Upper lobe of left lung (tissue), 6 donors: ENCODE measurements at regions not wholly inside any gene's neighbourhood (a gene's known extent, or its start where the extent isn't known, plus 50 kb on each side); places are given as distances from the start of the nearest gene placed in this dataset.

ENCODE experiments used
- ATAC-seq, 2 donors: fragments of 200-7000 bp; cut with Tn5 transposase; one replicate each; pipeline ENCODE4 v1.9.1; 2022; ENCODE audit warnings: mild to moderate bottlenecking in 2 of 2, moderate library complexity in 2 of 2; ENCODE audit not compliant: low FRiP score in 2 of 2
- DNase-seq, 2 donors: peaks; one replicate each; pipeline ENCODE4 v3.0.0-alpha.2; 2019 to 2020
- H3K27ac ChIP-seq, 4 donors: fragments of 200-600 bp; sonication (generic); one replicate each; pipeline ENCODE4 v1.5.1; 2016 to 2019
- H3K27me3 ChIP-seq, 4 donors: fragments of 200-600 bp; sonication (generic); one replicate each; pipeline ENCODE4 v1.5.1; 2017 to 2019
- H3K36me3 ChIP-seq, 4 donors: fragments of 200-600 bp; sonication (generic); one replicate each; pipeline ENCODE4 v1.5.1; 2016 to 2019
- H3K4me1 ChIP-seq, 4 donors: fragments of 200-600 bp; sonication (generic); one replicate each; pipeline ENCODE4 v1.5.1; 2018 to 2019
- H3K4me3 ChIP-seq, 4 donors: fragments of 200-600 bp; sonication (generic); one replicate each; pipeline ENCODE4 v1.5.1; 2017 to 2019; ENCODE audit warnings: mild to moderate bottlenecking in 2 of 4, moderate library complexity in 1 of 4
- H3K9me3 ChIP-seq, 4 donors: fragments of 200-600 bp; sonication (generic); one replicate each; pipeline ENCODE4 v1.5.1; 2018 to 2019
- EP300 ChIP-seq, 4 donors: sonication (generic); formaldehyde crosslinking; IDR thresholded peaks; one replicate each; pipeline ENCODE4 v1.5.1; 2017; ENCODE audit warnings: antibody characterized with exemption in 4 of 4, control low read depth in 2 of 4
- POLR2A ChIP-seq, 4 donors: fragments of 450-650 bp; IDR thresholded peaks; one replicate each; pipeline ENCODE4 v1.5.1; 2016 to 2017; ENCODE audit warnings: antibody characterized with exemption in 4 of 4, mild to moderate bottlenecking in 2 of 4
- POLR2AphosphoS5 ChIP-seq, 2 donors: sonication (generic); formaldehyde crosslinking; IDR thresholded peaks; one replicate each; pipeline ENCODE4 v1.5.1; 2017; ENCODE audit warnings: antibody characterized with exemption in 2 of 2
- WGBS, 2 donors: methylation state at CpG; one replicate each; pipeline ENCODE4 v1.1.5; 2017 to 2018; 5-methylcytosine and 5-hydroxymethylcytosine counted together
- TF ChIP-seq, protein P1 (sequence below), 6 experiments: fragments of 450-650 bp in 4 of 6; fragments of 200-600 bp in 2 of 6; sonication (generic) in 2 of 6; IDR thresholded peaks; one replicate each; pipeline ENCODE4 v1.5.1; 2016 to 2019; ENCODE audit warnings: antibody characterized with exemption in 6 of 6
- donor health status: DM: no; HTN: no; CAD: no; lungs with moderate emphysema.
- donor health status: DM: no; HTN: yes; CAD: no; lungs with severe emphysema.

DNA sequence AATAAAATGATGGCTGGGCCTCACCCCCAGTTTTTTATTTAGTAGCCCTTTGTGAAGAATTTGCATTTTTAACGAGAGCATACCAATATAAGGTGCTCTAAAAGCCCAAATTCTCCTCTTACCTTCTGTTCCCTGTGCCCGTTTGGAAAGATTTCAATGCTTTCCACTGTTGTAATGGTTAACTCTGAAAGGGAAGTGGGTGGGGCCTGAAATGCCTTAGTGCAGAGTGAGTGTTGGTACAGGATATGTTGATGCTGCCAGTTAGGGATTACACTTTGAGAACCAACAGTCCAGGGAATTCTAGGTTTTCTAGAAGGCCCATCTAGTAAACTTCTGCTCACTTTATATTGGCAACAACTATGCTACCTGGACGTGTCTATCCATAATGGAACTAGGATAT is 562.7 kb upstream of the NRSN1 start:
- Histone ChIP-seq H3K4me1 (no peaks in the 10 kb centered on the region), H3K9me3 (peaks cover 0 to 8% (median 3%) of the 10 kb centered on the region in 4 donors), H3K36me3 (no peaks in the 10 kb centered on the region), H3K27ac (no peak overlapping the region), H3K27me3 (no peaks in the 10 kb centered on the region), H3K4me3 (no peak overlapping the region)
- 66 to 75% methylated on average over 3 of the region's 3 CpGs for WGBS, 2 donors
- DNase-seq: no peak
- ATAC-seq: no peak
- TF ChIP-seq EP300 (IDR thresholded peaks at IDR 0.05): no peak

DNA sequence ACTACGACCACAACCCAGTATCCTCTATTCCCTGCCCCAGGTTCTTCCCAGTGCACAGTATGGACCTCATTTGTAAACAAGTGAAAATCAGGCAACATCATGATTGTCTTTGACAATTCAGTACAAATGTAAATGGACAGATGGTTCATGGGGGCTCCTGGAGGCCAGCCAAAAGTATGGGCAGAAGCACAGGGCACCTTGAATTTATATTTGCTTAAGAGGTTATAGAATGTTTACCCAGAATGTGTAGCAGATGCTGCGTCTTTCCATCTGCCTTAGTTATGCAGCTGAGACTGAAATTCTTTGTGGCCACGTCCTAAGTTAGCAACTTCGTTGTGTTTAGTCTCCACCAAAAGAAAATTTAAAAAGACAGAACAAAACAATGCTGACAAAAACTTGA is 559.6 kb upstream of the NRSN1 start:
- Histone ChIP-seq H3K27me3 (no peaks in the 10 kb centered on the region), H3K4me1 (no peaks in the 10 kb centered on the region), H3K9me3 (peaks cover 0 to 8% (median 3%) of the 10 kb centered on the region in 4 donors), H3K36me3 (no peaks in the 10 kb centered on the region), H3K27ac (no peak overlapping the region), H3K4me3 (no peak overlapping the region)
- TF ChIP-seq, protein P1, sequence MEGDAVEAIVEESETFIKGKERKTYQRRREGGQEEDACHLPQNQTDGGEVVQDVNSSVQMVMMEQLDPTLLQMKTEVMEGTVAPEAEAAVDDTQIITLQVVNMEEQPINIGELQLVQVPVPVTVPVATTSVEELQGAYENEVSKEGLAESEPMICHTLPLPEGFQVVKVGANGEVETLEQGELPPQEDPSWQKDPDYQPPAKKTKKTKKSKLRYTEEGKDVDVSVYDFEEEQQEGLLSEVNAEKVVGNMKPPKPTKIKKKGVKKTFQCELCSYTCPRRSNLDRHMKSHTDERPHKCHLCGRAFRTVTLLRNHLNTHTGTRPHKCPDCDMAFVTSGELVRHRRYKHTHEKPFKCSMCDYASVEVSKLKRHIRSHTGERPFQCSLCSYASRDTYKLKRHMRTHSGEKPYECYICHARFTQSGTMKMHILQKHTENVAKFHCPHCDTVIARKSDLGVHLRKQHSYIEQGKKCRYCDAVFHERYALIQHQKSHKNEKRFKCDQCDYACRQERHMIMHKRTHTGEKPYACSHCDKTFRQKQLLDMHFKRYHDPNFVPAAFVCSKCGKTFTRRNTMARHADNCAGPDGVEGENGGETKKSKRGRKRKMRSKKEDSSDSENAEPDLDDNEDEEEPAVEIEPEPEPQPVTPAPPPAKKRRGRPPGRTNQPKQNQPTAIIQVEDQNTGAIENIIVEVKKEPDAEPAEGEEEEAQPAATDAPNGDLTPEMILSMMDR (IDR thresholded peaks at IDR 0.05): no peak
- TF ChIP-seq POLR2A (IDR thresholded peaks at IDR 0.05) (no peak), POLR2AphosphoS5 (IDR thresholded peaks at IDR 0.05) (no peak), EP300 (IDR thresholded peaks at IDR 0.05) (no peak)
- 83 to 88% methylated on average over 4 of the region's 4 CpGs for WGBS, 2 donors
- DNase-seq: no peak
- no peak for ATAC-seq

DNA sequence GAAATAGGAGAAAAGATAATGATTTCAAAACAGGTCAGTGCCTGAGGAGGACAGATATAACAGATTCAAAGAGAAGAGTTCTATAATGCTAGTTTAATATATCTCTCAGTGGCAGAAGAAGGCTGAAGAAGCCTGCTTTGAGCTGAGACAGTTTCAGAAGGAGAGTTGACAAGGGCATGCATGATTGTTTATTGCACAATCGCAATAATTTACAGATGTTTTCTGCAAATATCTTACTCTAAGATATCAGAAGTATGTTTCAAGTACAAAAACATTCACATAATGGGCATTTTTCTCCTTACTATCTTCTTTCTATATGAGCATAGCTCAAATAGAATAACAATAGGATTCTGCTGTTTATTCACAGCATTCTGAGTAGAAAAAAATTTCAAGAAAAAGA is 557.7 kb upstream of the NRSN1 start:
- WGBS, 2 donors: 74 to 90% methylated on average over 1 of the region's 1 CpG
- Histone ChIP-seq H3K27me3 (no peaks in the 10 kb centered on the region), H3K27ac (no peak overlapping the region), H3K4me3 (no peak overlapping the region), H3K36me3 (no peaks in the 10 kb centered on the region), H3K9me3 (no peaks in the 10 kb centered on the region), H3K4me1 (no peaks in the 10 kb centered on the region)
- ATAC-seq: no peak
- TF ChIP-seq POLR2AphosphoS5 (IDR thresholded peaks at IDR 0.05) (no peak), EP300 (IDR thresholded peaks at IDR 0.05) (no peak), POLR2A (IDR thresholded peaks at IDR 0.05) (no peak)
- TF ChIP-seq, protein P1 (IDR thresholded peaks at IDR 0.05): no peak
- no peak for DNase-seq

DNA sequence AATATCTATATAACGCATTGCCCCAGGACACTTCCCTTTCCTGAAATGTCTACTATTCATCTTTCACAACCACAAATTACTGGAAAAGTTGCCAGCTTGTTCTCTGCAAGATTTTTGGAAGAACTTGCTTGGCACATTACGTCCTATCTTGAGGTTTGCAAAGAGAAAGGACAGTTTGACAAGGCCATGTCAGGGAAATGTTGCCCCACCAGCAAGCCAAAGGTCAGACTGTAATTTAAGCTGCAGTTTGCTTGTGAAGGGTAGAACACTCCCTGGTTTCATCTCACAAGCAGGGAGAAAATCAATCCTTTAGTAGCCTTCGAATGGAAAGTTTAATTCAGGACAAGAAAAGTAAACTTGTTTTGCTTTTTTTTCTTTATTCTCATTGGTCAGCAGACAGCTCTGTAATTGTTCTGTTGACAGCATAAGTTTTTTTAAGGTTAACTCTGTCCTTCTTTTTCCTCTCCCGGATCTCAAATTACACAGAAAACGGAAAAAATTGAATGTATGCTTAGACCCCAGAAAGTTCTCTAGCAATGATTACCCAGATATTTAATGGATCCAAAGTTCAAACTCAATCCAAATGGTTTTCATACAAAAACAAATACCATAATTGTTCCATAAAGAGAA is 541.8 kb upstream of the NRSN1 start:
- Histone ChIP-seq H3K4me3 (no peak overlapping the region), H3K36me3 (no peaks in the 10 kb centered on the region), H3K27ac (no peak overlapping the region), H3K27me3 (no peaks in the 10 kb centered on the region), H3K4me1 (no peaks in the 10 kb centered on the region), H3K9me3 (no peaks in the 10 kb centered on the region)
- TF ChIP-seq POLR2AphosphoS5 (IDR thresholded peaks at IDR 0.05) (no peak), POLR2A (IDR thresholded peaks at IDR 0.05) (no peak), EP300 (IDR thresholded peaks at IDR 0.05) (no peak)
- TF ChIP-seq, protein P1 (IDR thresholded peaks at IDR 0.05): no peak
- 57 to 63% methylated on average over 5 of the region's 5 CpGs for whole genome bisulfite sequencing, 2 donors
- ATAC-seq: no peak
- DNase-seq: no peak

DNA sequence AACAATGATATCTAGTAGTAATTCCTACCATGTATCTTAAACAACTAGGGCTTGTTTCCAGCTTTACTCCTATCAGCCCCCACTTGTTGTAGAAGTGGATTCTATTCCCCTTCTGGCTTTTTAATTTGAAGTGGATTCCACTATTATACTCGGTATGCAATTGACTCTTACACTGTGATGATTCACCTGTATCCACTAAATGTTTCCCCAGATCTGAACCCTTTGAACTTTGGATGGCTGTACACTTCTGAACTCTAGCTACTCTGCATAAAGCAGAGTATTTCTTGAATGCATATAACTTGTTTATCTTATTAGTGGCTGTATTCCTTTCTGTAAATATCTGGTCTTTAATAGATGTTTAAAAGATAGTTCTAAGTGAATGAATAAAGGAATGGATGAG is 538.4 kb upstream of the NRSN1 start:
- Histone ChIP-seq H3K27ac (no peak overlapping the region), H3K4me3 (no peak overlapping the region), H3K4me1 (no peaks in the 10 kb centered on the region), H3K36me3 (no peaks in the 10 kb centered on the region), H3K27me3 (no peaks in the 10 kb centered on the region), H3K9me3 (no peaks in the 10 kb centered on the region)
- WGBS, 2 donors: 55 to 76% methylated on average over 1 of the region's 1 CpG
- no peak for ATAC-seq
- TF ChIP-seq, protein P1 (IDR thresholded peaks at IDR 0.05): no peak
- no peak for TF ChIP-seq POLR2AphosphoS5 (IDR thresholded peaks at IDR 0.05)
- no peak for TF ChIP-seq EP300 (IDR thresholded peaks at IDR 0.05)
- TF ChIP-seq POLR2A (IDR thresholded peaks at IDR 0.05): no peak
- DNase-seq: no peak
